GM19463 (cell line): ENCODE measurements at regions not wholly inside any gene's neighbourhood (a gene's known extent, or its start where the extent isn't known, plus 50 kb on each side); places are given as distances from the start of the nearest gene placed in this dataset.
A peak's percentile ranks its signal among the peaks of the same experiment; 100 is the strongest.
"Not testable (repeated sequence)": the region's sequence is repeated elsewhere in the genome, so short reads cannot be mapped to it uniquely, and the experiment has no call there.

ENCODE experiments used
- ATAC-seq: cut with Tn5 transposase; IDR thresholded peaks from one replicate; pipeline ENCODE4 v1.9.1; 2021; ENCODE audit warnings: mild to moderate bottlenecking, moderate library complexity; ENCODE audit not compliant: unreplicated experiment

- ATAC-seq = no peak
These were observed 195.5 kb upstream of the MBL2 start for GRCh38 chr10:52967806-52968795.

- no peak for ATAC-seq
These were observed 194.3 kb upstream of the MBL2 start for GRCh38 chr10:52966904-52967303.

- ATAC-seq = peak; percentile 88
These were observed 193.4 kb upstream of the MBL2 start for GRCh38 chr10:52965938-52966401.

- no peak for ATAC-seq
These were observed 192.9 kb upstream of the MBL2 start for GRCh38 chr10:52965509-52965908.

- ATAC-seq = no peak
These were observed 188.7 kb upstream of the MBL2 start for GRCh38 chr10:52961323-52961722.

GRCh38 chr10:52959810-52960209, 187.2 kb upstream of the MBL2 start:
- ATAC-seq = no peak

- no peak for ATAC-seq
These were observed 184.3 kb upstream of the MBL2 start for GRCh38 chr10:52956861-52957260.

GRCh38 chr10:52956461-52956860, 183.9 kb upstream of the MBL2 start:
- no peak for ATAC-seq

- ATAC-seq = no peak
These were observed 182.8 kb upstream of the MBL2 start for GRCh38 chr10:52955337-52955736.

GRCh38 chr10:52954407-52954806, 181.8 kb upstream of the MBL2 start:
- ATAC-seq = no peak

GRCh38 chr10:52952391-52953055, 179.9 kb upstream of the MBL2 start:
- no peak for ATAC-seq

GRCh38 chr10:52951824-52952223, 179.2 kb upstream of the MBL2 start:
- peak; percentile 96 for ATAC-seq

- ATAC-seq = no peak
These were observed 178.0 kb upstream of the MBL2 start for GRCh38 chr10:52950578-52950977.

- ATAC-seq = no peak
These were observed 177.3 kb upstream of the MBL2 start for GRCh38 chr10:52949899-52950298.

GRCh38 chr10:52946486-52946885, 173.9 kb upstream of the MBL2 start:
- ATAC-seq = no peak

- ATAC-seq = not testable (repeated sequence)
These were observed 172.9 kb upstream of the MBL2 start for GRCh38 chr10:52945521-52945920.

GRCh38 chr10:52940921-52941320, 168.3 kb upstream of the MBL2 start:
- no peak for ATAC-seq

- ATAC-seq = no peak
These were observed 167.3 kb upstream of the MBL2 start for GRCh38 chr10:52939894-52940293.

- ATAC-seq = no peak
These were observed 161.2 kb upstream of the MBL2 start for GRCh38 chr10:52933748-52934147.

- ATAC-seq = no peak
These were observed 155.1 kb upstream of the MBL2 start for GRCh38 chr10:52927678-52928077.

GRCh38 chr10:52923520-52923919, 150.9 kb upstream of the MBL2 start:
- no peak for ATAC-seq
